ENCODE measurements at regions not wholly inside any gene's neighbourhood (a gene's known extent, or its start where the extent isn't known, plus 50 kb on each side); places are given as distances from the start of the nearest gene placed in this dataset.

DNA sequence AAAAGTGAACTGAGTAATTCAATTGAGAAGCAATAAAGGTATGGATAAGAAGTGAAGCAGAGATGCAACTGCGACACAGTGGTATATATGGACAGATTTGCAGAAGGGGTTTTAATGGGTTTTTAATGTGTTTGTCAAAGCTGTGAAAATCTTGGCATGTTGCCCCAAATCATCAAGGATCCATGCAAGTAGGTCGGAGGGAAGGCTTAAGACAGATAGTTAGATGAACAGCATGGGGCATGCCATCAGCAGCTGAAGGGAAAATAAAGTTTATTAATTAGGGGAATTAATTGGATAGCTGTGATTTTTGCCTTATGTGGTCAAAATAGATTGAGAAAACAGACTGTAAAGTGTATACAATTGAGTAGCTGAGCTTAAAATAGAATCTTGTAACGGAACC is 840.1 kb downstream of the JRKL start:
- no peaks in the 10 kb centered on the region for H3K27me3 ChIP-seq (ENCODE audit: insufficient read depth, low read length)
- no peak overlapping the region for H2BK15ac ChIP-seq (ENCODE audit: low read depth, low read length)
- H3K23ac ChIP-seq (ENCODE audit: insufficient read length, low read depth, low read length), result no peak overlapping the region
- H4K5ac ChIP-seq (ENCODE audit: insufficient read length, low read depth, low read length), result no peak overlapping the region
- no peak overlapping the region for H3K4me2 ChIP-seq (ENCODE audit: insufficient read depth, insufficient read length, low read length)
- Mint-ChIP-seq H3K27me3 (ENCODE audit: low read depth) (no peaks in the 10 kb centered on the region), H3K27ac (no peak overlapping the region), H3K36me3 (ENCODE audit: insufficient read depth in 1 of 3, low read depth in 3 of 3) (no peaks in the 10 kb centered on the region), H3K9me3 (no peaks in the 10 kb centered on the region), H3K4me1 (no peaks in the 10 kb centered on the region), H3K4me3 (no peak overlapping the region)
- H3K56ac ChIP-seq (ENCODE audit: insufficient read length, low read depth, low read length), result no peak overlapping the region
- DNase-seq, result no peak
- H3K9ac ChIP-seq (ENCODE audit: extremely low read depth, insufficient read length, low read length), result no peak overlapping the region
- no peak overlapping the region for H2AK5ac ChIP-seq (ENCODE audit: insufficient read length, low read length)
- H3K27ac ChIP-seq (ENCODE audit: insufficient read length, low read depth, low read length), result no peak overlapping the region
- H2BK120ac ChIP-seq (ENCODE audit: low read depth, low read length, poor library complexity, severe bottlenecking), result no peak overlapping the region
- no peaks in the 10 kb centered on the region for H3K4me1 ChIP-seq (ENCODE audit: insufficient read depth, low read length)
- TF ChIP-seq, protein P1, sequence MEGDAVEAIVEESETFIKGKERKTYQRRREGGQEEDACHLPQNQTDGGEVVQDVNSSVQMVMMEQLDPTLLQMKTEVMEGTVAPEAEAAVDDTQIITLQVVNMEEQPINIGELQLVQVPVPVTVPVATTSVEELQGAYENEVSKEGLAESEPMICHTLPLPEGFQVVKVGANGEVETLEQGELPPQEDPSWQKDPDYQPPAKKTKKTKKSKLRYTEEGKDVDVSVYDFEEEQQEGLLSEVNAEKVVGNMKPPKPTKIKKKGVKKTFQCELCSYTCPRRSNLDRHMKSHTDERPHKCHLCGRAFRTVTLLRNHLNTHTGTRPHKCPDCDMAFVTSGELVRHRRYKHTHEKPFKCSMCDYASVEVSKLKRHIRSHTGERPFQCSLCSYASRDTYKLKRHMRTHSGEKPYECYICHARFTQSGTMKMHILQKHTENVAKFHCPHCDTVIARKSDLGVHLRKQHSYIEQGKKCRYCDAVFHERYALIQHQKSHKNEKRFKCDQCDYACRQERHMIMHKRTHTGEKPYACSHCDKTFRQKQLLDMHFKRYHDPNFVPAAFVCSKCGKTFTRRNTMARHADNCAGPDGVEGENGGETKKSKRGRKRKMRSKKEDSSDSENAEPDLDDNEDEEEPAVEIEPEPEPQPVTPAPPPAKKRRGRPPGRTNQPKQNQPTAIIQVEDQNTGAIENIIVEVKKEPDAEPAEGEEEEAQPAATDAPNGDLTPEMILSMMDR (conservative IDR thresholded peaks at IDR 0.05), result no peak
- no peak overlapping the region for H2BK12ac ChIP-seq (ENCODE audit: insufficient read length, low read depth, low read length)
- H4K20me1 ChIP-seq (ENCODE audit: control insufficient read depth, insufficient read depth, insufficient read length), result no peaks in the 10 kb centered on the region
- H2AFZ ChIP-seq (ENCODE audit: low read length), result no peak overlapping the region
- H2BK20ac ChIP-seq (ENCODE audit: low read depth, low read length, poor library complexity, severe bottlenecking), result no peak overlapping the region
- H4K91ac ChIP-seq (ENCODE audit: insufficient read length, low read depth, low read length), result no peak overlapping the region
- no peak overlapping the region for H3T11ph ChIP-seq (ENCODE audit: low read length)
- no peak overlapping the region for H2BK5ac ChIP-seq (ENCODE audit: insufficient read length, low read length)
- H3K14ac ChIP-seq (ENCODE audit: insufficient read depth, low read length), result no peak overlapping the region
- WGBS (ENCODE audit: extremely low coverage, insufficient read length, low lambda C conversion rate), result no CpG with 5 or more reads among the region's 3 CpGs
- no peaks in the 10 kb centered on the region for H3K9me3 ChIP-seq (ENCODE audit: control insufficient read depth, low read depth, low read length)
- no peak overlapping the region for H4K8ac ChIP-seq (replicated peaks; ENCODE audit: insufficient read length, low read depth, low read length)
- H3K79me1 ChIP-seq (ENCODE audit: insufficient read depth, low read depth, low read length, poor library complexity, severe bottlenecking), result no peaks in the 10 kb centered on the region
- H3K4ac ChIP-seq (ENCODE audit: low read depth, low read length), result no peak overlapping the region
- H3K18ac ChIP-seq (ENCODE audit: insufficient read length, low read depth, low read length), result no peak overlapping the region
- no peaks in the 10 kb centered on the region for H3K23me2 ChIP-seq (ENCODE audit: insufficient read length, low read depth, low read length, poor library complexity, severe bottlenecking)
- no peaks in the 10 kb centered on the region for H3K79me2 ChIP-seq (ENCODE audit: insufficient read depth, low read length)
